HCT116 (cell line): ENCODE measurements at regions not wholly inside any gene's neighbourhood (a gene's known extent, or its start where the extent isn't known, plus 50 kb on each side); places are given as distances from the start of the nearest gene placed in this dataset.

Experiments used
- EZH2 ChIP-seq: fragments of 200-600 bp; sonication (generic); IDR thresholded peaks from 2 replicates; pipeline ENCODE4 v1.6.1; 2017; ENCODE audit warnings: antibody characterized with exemption, mixed run types
- POLR2A ChIP-seq: IDR thresholded peaks from 2 replicates; pipeline ENCODE4 v1.7.0; 2011; ENCODE audit warnings: borderline replicate concordance; ENCODE audit not compliant: insufficient read depth, insufficient read length; ENCODE audit errors: extremely low read depth
- RAD21 ChIP-seq: IDR thresholded peaks from 2 replicates; pipeline ENCODE4 v1.6.1; 2012; ENCODE audit warnings: low read depth, mild to moderate bottlenecking
- SIN3A ChIP-seq: IDR thresholded peaks from 2 replicates; pipeline ENCODE4 v1.6.1; 2012; ENCODE audit warnings: low read depth
- SRF ChIP-seq: IDR thresholded peaks from 2 replicates; pipeline ENCODE4 v1.6.1; 2012; ENCODE audit warnings: low read depth
- YY1 ChIP-seq: IDR thresholded peaks from 2 replicates; pipeline ENCODE4 v1.6.1; 2011; ENCODE audit warnings: low read length, low read depth, moderate library complexity, mild to moderate bottlenecking; ENCODE audit not compliant: insufficient replicate concordance; ENCODE audit errors: extremely low read depth
- TF ChIP-seq, protein P1 (sequence below), 3 experiments: fragments of 200-600 bp in 1 of 3; sonication (generic) in 1 of 3; IDR thresholded peaks in 2 of 3; conservative IDR thresholded peaks in 1 of 3; 2 replicates each; pipeline ENCODE4 v1.5.1; 2012 to 2017; ENCODE audit warnings: low read depth in 2 of 3, low read length in 2 of 3, antibody characterized with exemption in 1 of 3, borderline replicate concordance in 1 of 3, control low read depth in 1 of 3, mild to moderate bottlenecking in 1 of 3, mixed read lengths in 1 of 3, mixed run types in 1 of 3, moderate library complexity in 1 of 3; ENCODE audit not compliant: insufficient read depth in 1 of 3
- TF ChIP-seq, protein P2 (sequence below): IDR thresholded peaks from 2 replicates; pipeline ENCODE4 v1.6.1; 2012; ENCODE audit warnings: low read depth
- TF ChIP-seq, protein P3 (sequence below): IDR thresholded peaks from 2 replicates; pipeline ENCODE4 v1.6.1; 2011; ENCODE audit warnings: mild to moderate bottlenecking, low read length, moderate library complexity; ENCODE audit not compliant: insufficient replicate concordance; ENCODE audit errors: extremely low read depth

DNA sequence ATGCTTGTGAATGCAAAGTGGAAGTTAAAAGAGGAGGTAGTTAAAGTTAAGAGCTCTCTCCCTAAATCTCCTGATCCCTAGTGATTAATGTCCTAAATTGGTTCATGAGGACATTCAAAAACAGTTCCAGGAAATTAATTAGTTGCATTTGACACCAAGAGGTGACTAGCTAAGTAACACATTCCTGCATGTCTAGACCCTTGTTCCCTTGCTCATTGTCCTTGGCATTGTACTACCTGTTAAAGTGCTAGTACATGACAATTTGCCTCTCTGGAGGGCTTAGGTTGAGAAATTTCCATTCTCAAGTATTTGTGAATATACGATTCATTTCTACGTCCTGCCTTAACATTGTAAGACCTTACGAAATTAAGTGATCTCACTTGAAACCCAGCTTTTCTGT lies 278.6 kb upstream of the CDH10 start:
- TF ChIP-seq EZH2 (no peak), POLR2A (no peak), SIN3A (no peak), RAD21 (no peak), YY1 (no peak), SRF (no peak)
- TF ChIP-seq, protein P1, sequence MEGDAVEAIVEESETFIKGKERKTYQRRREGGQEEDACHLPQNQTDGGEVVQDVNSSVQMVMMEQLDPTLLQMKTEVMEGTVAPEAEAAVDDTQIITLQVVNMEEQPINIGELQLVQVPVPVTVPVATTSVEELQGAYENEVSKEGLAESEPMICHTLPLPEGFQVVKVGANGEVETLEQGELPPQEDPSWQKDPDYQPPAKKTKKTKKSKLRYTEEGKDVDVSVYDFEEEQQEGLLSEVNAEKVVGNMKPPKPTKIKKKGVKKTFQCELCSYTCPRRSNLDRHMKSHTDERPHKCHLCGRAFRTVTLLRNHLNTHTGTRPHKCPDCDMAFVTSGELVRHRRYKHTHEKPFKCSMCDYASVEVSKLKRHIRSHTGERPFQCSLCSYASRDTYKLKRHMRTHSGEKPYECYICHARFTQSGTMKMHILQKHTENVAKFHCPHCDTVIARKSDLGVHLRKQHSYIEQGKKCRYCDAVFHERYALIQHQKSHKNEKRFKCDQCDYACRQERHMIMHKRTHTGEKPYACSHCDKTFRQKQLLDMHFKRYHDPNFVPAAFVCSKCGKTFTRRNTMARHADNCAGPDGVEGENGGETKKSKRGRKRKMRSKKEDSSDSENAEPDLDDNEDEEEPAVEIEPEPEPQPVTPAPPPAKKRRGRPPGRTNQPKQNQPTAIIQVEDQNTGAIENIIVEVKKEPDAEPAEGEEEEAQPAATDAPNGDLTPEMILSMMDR (IDR thresholded peaks at IDR 0.05 in 2 of 3, conservative IDR thresholded peaks at IDR 0.05 in 1 of 3; ENCODE audit: borderline replicate concordance in 1 of 3, insufficient read depth in 1 of 3, low read depth in 2 of 3, low read length in 2 of 3): no peak
- TF ChIP-seq, protein P2, sequence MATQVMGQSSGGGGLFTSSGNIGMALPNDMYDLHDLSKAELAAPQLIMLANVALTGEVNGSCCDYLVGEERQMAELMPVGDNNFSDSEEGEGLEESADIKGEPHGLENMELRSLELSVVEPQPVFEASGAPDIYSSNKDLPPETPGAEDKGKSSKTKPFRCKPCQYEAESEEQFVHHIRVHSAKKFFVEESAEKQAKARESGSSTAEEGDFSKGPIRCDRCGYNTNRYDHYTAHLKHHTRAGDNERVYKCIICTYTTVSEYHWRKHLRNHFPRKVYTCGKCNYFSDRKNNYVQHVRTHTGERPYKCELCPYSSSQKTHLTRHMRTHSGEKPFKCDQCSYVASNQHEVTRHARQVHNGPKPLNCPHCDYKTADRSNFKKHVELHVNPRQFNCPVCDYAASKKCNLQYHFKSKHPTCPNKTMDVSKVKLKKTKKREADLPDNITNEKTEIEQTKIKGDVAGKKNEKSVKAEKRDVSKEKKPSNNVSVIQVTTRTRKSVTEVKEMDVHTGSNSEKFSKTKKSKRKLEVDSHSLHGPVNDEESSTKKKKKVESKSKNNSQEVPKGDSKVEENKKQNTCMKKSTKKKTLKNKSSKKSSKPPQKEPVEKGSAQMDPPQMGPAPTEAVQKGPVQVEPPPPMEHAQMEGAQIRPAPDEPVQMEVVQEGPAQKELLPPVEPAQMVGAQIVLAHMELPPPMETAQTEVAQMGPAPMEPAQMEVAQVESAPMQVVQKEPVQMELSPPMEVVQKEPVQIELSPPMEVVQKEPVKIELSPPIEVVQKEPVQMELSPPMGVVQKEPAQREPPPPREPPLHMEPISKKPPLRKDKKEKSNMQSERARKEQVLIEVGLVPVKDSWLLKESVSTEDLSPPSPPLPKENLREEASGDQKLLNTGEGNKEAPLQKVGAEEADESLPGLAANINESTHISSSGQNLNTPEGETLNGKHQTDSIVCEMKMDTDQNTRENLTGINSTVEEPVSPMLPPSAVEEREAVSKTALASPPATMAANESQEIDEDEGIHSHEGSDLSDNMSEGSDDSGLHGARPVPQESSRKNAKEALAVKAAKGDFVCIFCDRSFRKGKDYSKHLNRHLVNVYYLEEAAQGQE: no peak
- TF ChIP-seq, protein P3, sequence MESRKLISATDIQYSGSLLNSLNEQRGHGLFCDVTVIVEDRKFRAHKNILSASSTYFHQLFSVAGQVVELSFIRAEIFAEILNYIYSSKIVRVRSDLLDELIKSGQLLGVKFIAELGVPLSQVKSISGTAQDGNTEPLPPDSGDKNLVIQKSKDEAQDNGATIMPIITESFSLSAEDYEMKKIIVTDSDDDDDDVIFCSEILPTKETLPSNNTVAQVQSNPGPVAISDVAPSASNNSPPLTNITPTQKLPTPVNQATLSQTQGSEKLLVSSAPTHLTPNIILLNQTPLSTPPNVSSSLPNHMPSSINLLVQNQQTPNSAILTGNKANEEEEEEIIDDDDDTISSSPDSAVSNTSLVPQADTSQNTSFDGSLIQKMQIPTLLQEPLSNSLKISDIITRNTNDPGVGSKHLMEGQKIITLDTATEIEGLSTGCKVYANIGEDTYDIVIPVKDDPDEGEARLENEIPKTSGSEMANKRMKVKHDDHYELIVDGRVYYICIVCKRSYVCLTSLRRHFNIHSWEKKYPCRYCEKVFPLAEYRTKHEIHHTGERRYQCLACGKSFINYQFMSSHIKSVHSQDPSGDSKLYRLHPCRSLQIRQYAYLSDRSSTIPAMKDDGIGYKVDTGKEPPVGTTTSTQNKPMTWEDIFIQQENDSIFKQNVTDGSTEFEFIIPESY: no peak
